Stimulated activated CD8-positive, alpha-beta memory T cell treated with anti-CD3 and anti-CD28 coated beads, Interleukin-2, amount 100 ng/mL, for 1 hour (primary cell): ENCODE measurements at regions not wholly inside any gene's neighbourhood (a gene's known extent, or its start where the extent isn't known, plus 50 kb on each side); places are given as distances from the start of the nearest gene placed in this dataset.

Experiments
- DNase-seq, 2 donors: peaks; one replicate each; pipeline ENCODE4 v3.0.0-alpha.2; 2020; ENCODE audit warnings: low read depth in 2 of 2

GRCh38 chr9:118414676-118415075, 710.5 kb downstream of the TLR4 start:
- DNase-seq = no peak

GRCh38 chr9:118418887-118419565, 714.8 kb downstream of the TLR4 start:
- no peak for DNase-seq

GRCh38 chr9:118419676-118420075, 715.5 kb downstream of the TLR4 start:
- no peak for DNase-seq

GRCh38 chr9:118422508-118422907, 718.3 kb downstream of the TLR4 start:
- DNase-seq = no peak

GRCh38 chr9:118423021-118423420, 718.8 kb downstream of the TLR4 start:
- no peak for DNase-seq

- DNase-seq = no peak
These were observed 719.5 kb downstream of the TLR4 start for GRCh38 chr9:118423721-118424120.

GRCh38 chr9:118426772-118427171, 722.6 kb downstream of the TLR4 start:
- no peak for DNase-seq

GRCh38 chr9:118438810-118439209, 734.6 kb downstream of the TLR4 start:
- no peak for DNase-seq

- no peak for DNase-seq
These were observed 735.2 kb downstream of the TLR4 start for GRCh38 chr9:118439441-118439840.

GRCh38 chr9:118444403-118444802, 740.2 kb downstream of the TLR4 start:
- DNase-seq = no peak

GRCh38 chr9:118446943-118447639, 742.9 kb downstream of the TLR4 start:
- DNase-seq = no peak

- no peak for DNase-seq
These were observed 745.4 kb downstream of the TLR4 start for GRCh38 chr9:118449554-118449953.

- DNase-seq = no peak
These were observed 751.1 kb downstream of the TLR4 start for GRCh38 chr9:118455259-118455658.

- DNase-seq = no peak
These were observed 751.6 kb downstream of the TLR4 start for GRCh38 chr9:118455788-118456187.

- no peak for DNase-seq
These were observed 753.2 kb downstream of the TLR4 start for GRCh38 chr9:118457171-118458000.

- DNase-seq = no peak
These were observed 755.7 kb downstream of the TLR4 start for GRCh38 chr9:118459913-118460312.

- DNase-seq = no peak
These were observed 759.2 kb downstream of the TLR4 start for GRCh38 chr9:118463419-118463818.

- no peak for DNase-seq
These were observed 769.3 kb downstream of the TLR4 start for GRCh38 chr9:118473521-118473920.

GRCh38 chr9:118478752-118479151, 774.5 kb downstream of the TLR4 start:
- no peak for DNase-seq

GRCh38 chr9:118482306-118482705, 778.1 kb downstream of the TLR4 start:
- DNase-seq = no peak

- no peak for DNase-seq
These were observed 779.5 kb downstream of the TLR4 start for GRCh38 chr9:118483677-118484076.

- DNase-seq = no peak
These were observed 799.0 kb downstream of the TLR4 start for GRCh38 chr9:118503236-118503635.

GRCh38 chr9:118510711-118511110, 806.5 kb downstream of the TLR4 start:
- no peak for DNase-seq
